HUES6 (cell line): ENCODE measurements at regions not wholly inside any gene's neighbourhood (a gene's known extent, or its start where the extent isn't known, plus 50 kb on each side); places are given as distances from the start of the nearest gene placed in this dataset.
"Not testable (repeated sequence)": the region's sequence is repeated elsewhere in the genome, so short reads cannot be mapped to it uniquely, and the experiment has no call there.

ENCODE experiments used
- H3K27ac ChIP-seq: 2 replicates; pipeline ENCODE4 v1.7.0; 2013; ENCODE audit warnings: low read depth, mild to moderate bottlenecking, low read length, inconsistent platforms
- H3K27me3 ChIP-seq: 2 replicates; pipeline ENCODE4 v1.6.1; 2013; ENCODE audit warnings: low read length; ENCODE audit not compliant: control insufficient read depth, insufficient read depth
- H3K36me3 ChIP-seq: 2 replicates; pipeline ENCODE4 v1.6.1; 2013; ENCODE audit warnings: low read length; ENCODE audit not compliant: control insufficient read depth, insufficient read depth
- H3K4me1 ChIP-seq: 2 replicates; pipeline ENCODE4 v1.6.1; 2013; ENCODE audit warnings: low read length; ENCODE audit not compliant: control insufficient read depth, insufficient read depth
- H3K4me3 ChIP-seq: 2 replicates; pipeline ENCODE4 v1.5.1; 2013; ENCODE audit warnings: low read depth, low read length
- H3K9ac ChIP-seq: one replicate; pipeline ENCODE4 v1.6.1; 2013; ENCODE audit warnings: mild to moderate bottlenecking, low read length
- H3K9me3 ChIP-seq: 2 replicates; pipeline ENCODE4 v1.6.1; 2013; ENCODE audit warnings: low read depth, low read length; ENCODE audit not compliant: control insufficient read depth, insufficient read depth

GRCh38 chr13:21297914-21298831 lies 121.7 kb downstream of the MRPL57 start:
- 0 out of 2 replicates have a peak, but pooled peaks cover 4% of the 10 kb centered on the region for H3K36me3 ChIP-seq
- peak overlapping the region; percentile 90 for H3K4me3 ChIP-seq
- no peak overlapping the region for H3K27ac ChIP-seq

GRCh38 chr13:21304256-21304655 lies 127.8 kb downstream of the MRPL57 start:
- H3K4me1 ChIP-seq: peaks cover 3% of the 10 kb centered on the region
- H3K27me3 ChIP-seq: no peaks in the 10 kb centered on the region
- no peak overlapping the region for H3K27ac ChIP-seq
- H3K9me3 ChIP-seq: no peaks in the 10 kb centered on the region
- H3K36me3 ChIP-seq: peaks cover 9% of the 10 kb centered on the region
- no peak overlapping the region for H3K9ac ChIP-seq
- H3K4me3 ChIP-seq: no peak overlapping the region

More at GRCh38 chr13:21297914-21298831, 121.7 kb downstream of the MRPL57 start:
- no peaks in the 10 kb centered on the region for H3K27me3 ChIP-seq
- H3K4me1 ChIP-seq: peaks cover 11% of the 10 kb centered on the region
- H3K9ac ChIP-seq: peak overlapping the region; percentile 75
- no peaks in the 10 kb centered on the region for H3K9me3 ChIP-seq

GRCh38 chr13:21306300-21307073 lies 130.0 kb downstream of the MRPL57 start:
- H3K27me3 ChIP-seq, H3K4me3 ChIP-seq, H3K36me3 ChIP-seq, H3K9ac ChIP-seq, H3K4me1 ChIP-seq, H3K9me3 ChIP-seq, H3K27ac ChIP-seq: not testable (repeated sequence)

- H3K36me3 ChIP-seq, H3K9ac ChIP-seq, H3K27me3 ChIP-seq, H3K27ac ChIP-seq, H3K4me3 ChIP-seq, H3K4me1 ChIP-seq, H3K9me3 ChIP-seq: not testable (repeated sequence)
Measured at GRCh38 chr13:21307158-21307557, 130.7 kb downstream of the MRPL57 start.

GRCh38 chr13:21308906-21309305 lies 132.4 kb downstream of the MRPL57 start:
- no peak overlapping the region for H3K27ac ChIP-seq
- peaks cover 3% of the 10 kb centered on the region for H3K36me3 ChIP-seq
- H3K9me3 ChIP-seq: no peaks in the 10 kb centered on the region

GRCh38 chr13:21309542-21310172 lies 133.2 kb downstream of the MRPL57 start:
- no peaks in the 10 kb centered on the region for H3K27me3 ChIP-seq
- H3K4me1 ChIP-seq: peaks cover 3% of the 10 kb centered on the region; the same call in 1 of the 2 replicates
- H3K36me3 ChIP-seq: peaks cover under 1% of the 10 kb centered on the region
- H3K4me3 ChIP-seq: no peak overlapping the region
- no peak overlapping the region for H3K9ac ChIP-seq
- H3K27ac ChIP-seq: no peak overlapping the region
- no peaks in the 10 kb centered on the region for H3K9me3 ChIP-seq

More at GRCh38 chr13:21308906-21309305, 132.4 kb downstream of the MRPL57 start:
- peaks cover 3% of the 10 kb centered on the region; the same call in 1 of the 2 replicates for H3K4me1 ChIP-seq
- H3K27me3 ChIP-seq: no peaks in the 10 kb centered on the region
- H3K9ac ChIP-seq: no peak overlapping the region
- H3K4me3 ChIP-seq: no peak overlapping the region

- Histone ChIP-seq H3K9ac (no peak overlapping the region), H3K27me3 (no peaks in the 10 kb centered on the region), H3K9me3 (no peaks in the 10 kb centered on the region), H3K4me1 (peaks cover 3% of the 10 kb centered on the region; the same call in 1 of the 2 replicates), H3K36me3 (no peaks in the 10 kb centered on the region), H3K4me3 (no peak overlapping the region), H3K27ac (no peak overlapping the region)
Measured at GRCh38 chr13:21310220-21310619, 133.8 kb downstream of the MRPL57 start.

GRCh38 chr13:21314976-21315375 lies 138.5 kb downstream of the MRPL57 start:
- H3K9me3 ChIP-seq, H3K27me3 ChIP-seq, H3K27ac ChIP-seq, H3K4me3 ChIP-seq, H3K36me3 ChIP-seq, H3K9ac ChIP-seq, H3K4me1 ChIP-seq: not testable (repeated sequence)

- no peaks in the 10 kb centered on the region for H3K4me1 ChIP-seq
- H3K9me3 ChIP-seq: no peaks in the 10 kb centered on the region
- no peak overlapping the region for H3K4me3 ChIP-seq
- no peaks in the 10 kb centered on the region for H3K36me3 ChIP-seq
- no peak overlapping the region for H3K9ac ChIP-seq
- H3K27ac ChIP-seq: no peak overlapping the region
- no peaks in the 10 kb centered on the region for H3K27me3 ChIP-seq
Measured at GRCh38 chr13:21316376-21316775, 139.9 kb downstream of the MRPL57 start.

- no peaks in the 10 kb centered on the region for H3K27me3 ChIP-seq
- no peaks in the 10 kb centered on the region for H3K36me3 ChIP-seq
- H3K27ac ChIP-seq: no peak overlapping the region
- H3K9me3 ChIP-seq: no peaks in the 10 kb centered on the region
- H3K9ac ChIP-seq: no peak overlapping the region
- H3K4me3 ChIP-seq: peak overlapping the region; percentile 40; the same call in 1 of the 2 replicates
- no peaks in the 10 kb centered on the region for H3K4me1 ChIP-seq
Measured at GRCh38 chr13:21318891-21319532, 140.1 kb downstream of the ZDHHC20 start.
